ENCODE measurements at regions not wholly inside any gene's neighbourhood (a gene's known extent, or its start where the extent isn't known, plus 50 kb on each side); places are given as distances from the start of the nearest gene placed in this dataset.

DNA sequence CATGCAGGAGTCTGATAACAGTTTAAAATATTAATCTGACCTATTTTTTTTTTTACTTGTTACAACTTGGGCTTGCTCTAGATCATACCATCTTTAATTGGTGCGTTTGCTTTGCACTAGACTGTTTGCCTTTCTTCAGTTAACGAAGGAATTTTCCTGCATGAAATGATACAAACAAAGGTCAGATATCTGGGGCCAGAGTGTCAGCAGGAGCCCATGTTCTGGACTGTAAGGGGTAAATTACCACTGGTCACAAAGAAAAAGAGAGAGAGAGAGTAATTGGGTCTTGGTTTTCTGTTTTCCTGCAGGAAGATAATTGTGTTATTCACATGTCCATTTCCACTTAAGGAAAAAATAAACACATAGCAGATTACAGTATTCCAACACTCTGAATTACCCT is 399.4 kb upstream of the MARCKS start:
- H3K4me3 ChIP-seq (ENCODE audit: low read depth, low read length), result no peak overlapping the region
- no peak for DNase-seq (ENCODE audit: low read depth)
- no peak for TF ChIP-seq CTCF (IDR thresholded peaks at IDR 0.05; ENCODE audit: low read depth, low read length, missing control alignments)
- in situ Hi-C loops (cut with HindIII; ENCODE audit: low sequenced_read_pairs), result no loop called here

- peak; percentile 18 for DNase-seq (ENCODE audit: low read depth)
- TF ChIP-seq CTCF (IDR thresholded peaks at IDR 0.05; ENCODE audit: low read depth, low read length, missing control alignments), result no peak
- in situ Hi-C loops (cut with HindIII; ENCODE audit: low sequenced_read_pairs), result no loop called here
- H3K4me3 ChIP-seq (ENCODE audit: low read depth, low read length), result no peak overlapping the region
Observed at GRCh38 chr6:113458368-113459010, 398.7 kb upstream of the MARCKS start.

DNA sequence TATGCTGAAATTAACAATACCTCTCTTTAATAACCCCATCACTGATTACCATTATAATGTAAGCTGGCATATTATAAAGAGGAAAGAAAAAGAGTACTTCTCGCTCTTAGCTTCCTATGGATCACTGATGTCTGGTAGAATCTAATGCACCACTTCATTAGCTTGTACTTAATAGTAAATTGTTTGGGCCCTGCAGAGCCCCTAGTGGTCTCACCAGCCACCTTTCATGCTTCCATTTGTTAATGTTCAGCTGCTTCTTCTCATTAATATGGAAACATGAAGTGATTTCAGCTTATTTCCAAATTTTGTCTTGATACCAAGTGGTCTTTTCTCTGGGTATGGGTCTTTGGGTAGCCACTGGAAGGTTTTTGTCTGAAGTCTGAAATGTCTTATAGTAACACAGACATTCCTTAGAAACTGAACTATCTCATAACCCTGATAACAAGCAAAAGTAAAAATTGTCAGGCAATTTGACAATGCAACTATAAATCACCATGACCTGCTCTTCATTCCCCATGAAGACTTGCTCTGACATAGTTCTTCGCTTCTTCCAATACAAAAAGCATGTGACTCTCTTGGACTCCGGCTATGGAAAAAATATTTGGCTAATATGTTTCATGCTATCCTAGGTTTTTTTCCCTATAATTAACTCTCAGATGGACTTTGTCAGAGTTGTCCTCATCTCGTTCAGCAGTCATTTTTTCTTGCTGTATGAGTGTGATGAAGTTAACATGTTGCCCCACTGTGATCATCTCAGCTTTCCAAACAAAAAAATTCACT is 395.8 kb upstream of the MARCKS start:
- TF ChIP-seq CTCF (IDR thresholded peaks at IDR 0.05; ENCODE audit: low read depth, low read length, missing control alignments), result peak; percentile 37
- H3K4me3 ChIP-seq (ENCODE audit: low read depth, low read length), result no peak overlapping the region
- in situ Hi-C loops (cut with HindIII; ENCODE audit: low sequenced_read_pairs), result no loop called here
- DNase-seq (ENCODE audit: low read depth), result no peak

DNA sequence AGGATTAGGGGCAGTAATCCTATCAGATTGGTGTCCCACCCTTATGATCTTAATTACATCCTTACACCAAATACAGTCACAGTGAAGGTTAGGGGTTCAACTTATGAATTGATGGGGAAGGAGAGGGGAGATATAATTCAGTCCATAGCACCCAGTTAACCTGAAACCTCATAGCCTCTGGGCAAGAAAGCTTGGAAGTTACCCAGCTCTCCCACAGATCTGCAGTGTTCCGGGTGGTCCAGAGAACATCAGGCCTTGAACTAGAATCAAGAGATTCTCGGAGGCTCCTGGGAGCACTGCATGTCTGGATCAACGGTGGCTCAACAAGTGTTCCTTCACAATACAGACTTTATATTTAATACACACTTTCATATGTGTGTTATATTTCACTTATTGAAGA is 392.6 kb upstream of the MARCKS start:
- no peak overlapping the region for H3K4me3 ChIP-seq (ENCODE audit: low read depth, low read length)
- no peak for TF ChIP-seq CTCF (IDR thresholded peaks at IDR 0.05; ENCODE audit: low read depth, low read length, missing control alignments)
- DNase-seq (ENCODE audit: low read depth), result no peak
- in situ Hi-C loops (cut with HindIII; ENCODE audit: low sequenced_read_pairs), result no loop called here

GRCh38 chr6:113464960-113465359 is 392.2 kb upstream of the MARCKS start:
- TF ChIP-seq CTCF (IDR thresholded peaks at IDR 0.05; ENCODE audit: low read depth, low read length, missing control alignments), result no peak
- no peak for DNase-seq (ENCODE audit: low read depth)
- H3K4me3 ChIP-seq (ENCODE audit: low read depth, low read length), result no peak overlapping the region
- in situ Hi-C loops (cut with HindIII; ENCODE audit: low sequenced_read_pairs), result no loop called here

- in situ Hi-C loops (cut with HindIII; ENCODE audit: low sequenced_read_pairs), result no loop called here
Observed at GRCh38 chr6:113466526-113466925, 390.6 kb upstream of the MARCKS start.

More at GRCh38 chr6:113466526-113466925, 390.6 kb upstream of the MARCKS start:
- TF ChIP-seq CTCF (IDR thresholded peaks at IDR 0.05; ENCODE audit: low read depth, low read length, missing control alignments), result no peak
- DNase-seq (ENCODE audit: low read depth), result no peak
- no peak overlapping the region for H3K4me3 ChIP-seq (ENCODE audit: low read depth, low read length)

Data from astrocyte of the cerebellum (primary cell).